Peyer's patch (tissue), 4 donors: ENCODE measurements at regions not wholly inside any gene's neighbourhood (a gene's known extent, or its start where the extent isn't known, plus 50 kb on each side); places are given as distances from the start of the nearest gene placed in this dataset.

Source experiments
- DNase-seq, 3 donors: peaks; one replicate each; pipeline ENCODE4 v3.0.0-alpha.2; 2017 to 2019
- H3K27ac ChIP-seq, 4 donors: fragments of 200-600 bp; sonication (generic); one replicate each; pipeline ENCODE4 v1.5.1; 2016 to 2019
- H3K27me3 ChIP-seq, 2 donors: fragments of 200-600 bp; sonication (generic); one replicate each; pipeline ENCODE4 v1.5.1; 2019
- H3K36me3 ChIP-seq, 3 donors: fragments of 200-600 bp; sonication (generic); one replicate each; pipeline ENCODE4 v1.5.1; 2016 to 2019
- H3K4me1 ChIP-seq, 4 donors: fragments of 200-600 bp; sonication (generic); one replicate each; pipeline ENCODE4 v1.5.1; 2016 to 2019
- H3K4me3 ChIP-seq, 4 donors: fragments of 200-600 bp; sonication (generic); 1 replicate in 3 of 4; 2 replicates in 1 of 4; pipeline ENCODE4 v1.5.1; 2016 to 2019; ENCODE audit warnings: mild to moderate bottlenecking in 1 of 4
- H3K9me3 ChIP-seq, 4 donors: fragments of 200-600 bp; sonication (generic); one replicate each; pipeline ENCODE4 v1.5.1; 2016 to 2019; ENCODE audit warnings: mild to moderate bottlenecking in 1 of 4
- CTCF ChIP-seq, 6 experiments: fragments of 450-650 bp in 4 of 6; fragments of 200-600 bp in 2 of 6; sonication (generic) in 1 of 6; IDR thresholded peaks; one replicate each; pipeline ENCODE4 v1.5.1; 2017 to 2019; ENCODE audit warnings: antibody characterized with exemption in 6 of 6, mild to moderate bottlenecking in 3 of 6, moderate library complexity in 1 of 6
- POLR2A ChIP-seq, 2 donors: fragments of 450-650 bp; IDR thresholded peaks; one replicate each; pipeline ENCODE4 v1.5.1; 2017; ENCODE audit warnings: antibody characterized with exemption in 2 of 2, mild to moderate bottlenecking in 2 of 2, moderate library complexity in 2 of 2

GRCh38 chr9:73065439-73065838 is 86.2 kb upstream of the ANXA1 start:
- H3K4me3 ChIP-seq, result no peak overlapping the region
- H3K36me3 ChIP-seq, result no peaks in the 10 kb centered on the region
- H3K27ac ChIP-seq, result no peak overlapping the region
- H3K9me3 ChIP-seq, result no peaks in the 10 kb centered on the region
- no peak for TF ChIP-seq CTCF (IDR thresholded peaks at IDR 0.05)
- H3K4me1 ChIP-seq, result no peaks in the 10 kb centered on the region
- DNase-seq, result no peak
- no peaks in the 10 kb centered on the region for H3K27me3 ChIP-seq

- no peak for DNase-seq
- TF ChIP-seq POLR2A (IDR thresholded peaks at IDR 0.05), result no peak
- TF ChIP-seq CTCF (IDR thresholded peaks at IDR 0.05), result no peak
- H3K36me3 ChIP-seq, result no peaks in the 10 kb centered on the region
These were observed 87.3 kb upstream of the ANXA1 start for GRCh38 chr9:73064315-73064714.

GRCh38 chr9:73061146-73061545 is 90.5 kb upstream of the ANXA1 start:
- no peaks in the 10 kb centered on the region for H3K36me3 ChIP-seq
- H3K27ac ChIP-seq, result no peak overlapping the region
- no peak for TF ChIP-seq POLR2A (IDR thresholded peaks at IDR 0.05)
- no peak for TF ChIP-seq CTCF (IDR thresholded peaks at IDR 0.05)
- H3K4me1 ChIP-seq, result no peaks in the 10 kb centered on the region
- H3K27me3 ChIP-seq, result no peaks in the 10 kb centered on the region
- H3K4me3 ChIP-seq, result no peak overlapping the region
- no peaks in the 10 kb centered on the region for H3K9me3 ChIP-seq
- no peak for DNase-seq

More at GRCh38 chr9:73064315-73064714, 87.3 kb upstream of the ANXA1 start:
- Histone ChIP-seq H3K9me3 (no peaks in the 10 kb centered on the region), H3K27ac (no peak overlapping the region), H3K27me3 (no peaks in the 10 kb centered on the region), H3K4me3 (no peak overlapping the region), H3K4me1 (no peaks in the 10 kb centered on the region)

GRCh38 chr9:73059247-73059646 is 92.4 kb upstream of the ANXA1 start:
- Histone ChIP-seq H3K36me3 (no peaks in the 10 kb centered on the region), H3K4me1 (no peaks in the 10 kb centered on the region), H3K27me3 (no peaks in the 10 kb centered on the region), H3K27ac (no peak overlapping the region), H3K9me3 (no peaks in the 10 kb centered on the region), H3K4me3 (no peak overlapping the region)
- TF ChIP-seq POLR2A (IDR thresholded peaks at IDR 0.05) (no peak), CTCF (IDR thresholded peaks at IDR 0.05) (no peak)
- DNase-seq, result no peak

GRCh38 chr9:73056245-73056644 is 95.4 kb upstream of the ANXA1 start:
- no peak overlapping the region for H3K27ac ChIP-seq
- TF ChIP-seq CTCF (IDR thresholded peaks at IDR 0.05) (no peak), POLR2A (IDR thresholded peaks at IDR 0.05) (no peak)

GRCh38 chr9:73054091-73054490 is 97.6 kb upstream of the ANXA1 start:
- no peak overlapping the region for H3K27ac ChIP-seq
- no peak for TF ChIP-seq CTCF (IDR thresholded peaks at IDR 0.05)
- no peak for TF ChIP-seq POLR2A (IDR thresholded peaks at IDR 0.05)
- H3K36me3 ChIP-seq, result no peaks in the 10 kb centered on the region
- H3K4me1 ChIP-seq, result no peaks in the 10 kb centered on the region
- H3K4me3 ChIP-seq, result no peak overlapping the region
- no peaks in the 10 kb centered on the region for H3K9me3 ChIP-seq
- no peak for DNase-seq
- no peaks in the 10 kb centered on the region for H3K27me3 ChIP-seq

More at GRCh38 chr9:73056245-73056644, 95.4 kb upstream of the ANXA1 start:
- Histone ChIP-seq H3K4me3 (no peak overlapping the region), H3K9me3 (no peaks in the 10 kb centered on the region), H3K36me3 (no peaks in the 10 kb centered on the region), H3K4me1 (no peaks in the 10 kb centered on the region), H3K27me3 (no peaks in the 10 kb centered on the region)
- DNase-seq, result no peak
